Hepatic stellate cell (primary cell): ENCODE measurements at regions not wholly inside any gene's neighbourhood (a gene's known extent, or its start where the extent isn't known, plus 50 kb on each side); places are given as distances from the start of the nearest gene placed in this dataset.
A peak's percentile ranks its signal among the peaks of the same experiment; 100 is the strongest.
"Not testable (repeated sequence)": the region's sequence is repeated elsewhere in the genome, so short reads cannot be mapped to it uniquely, and the experiment has no call there.

ENCODE experiments used
- DNase-seq: peaks from one replicate; pipeline ENCODE4 v3.0.0; 2011; ENCODE audit warnings: low spot score

DNA sequence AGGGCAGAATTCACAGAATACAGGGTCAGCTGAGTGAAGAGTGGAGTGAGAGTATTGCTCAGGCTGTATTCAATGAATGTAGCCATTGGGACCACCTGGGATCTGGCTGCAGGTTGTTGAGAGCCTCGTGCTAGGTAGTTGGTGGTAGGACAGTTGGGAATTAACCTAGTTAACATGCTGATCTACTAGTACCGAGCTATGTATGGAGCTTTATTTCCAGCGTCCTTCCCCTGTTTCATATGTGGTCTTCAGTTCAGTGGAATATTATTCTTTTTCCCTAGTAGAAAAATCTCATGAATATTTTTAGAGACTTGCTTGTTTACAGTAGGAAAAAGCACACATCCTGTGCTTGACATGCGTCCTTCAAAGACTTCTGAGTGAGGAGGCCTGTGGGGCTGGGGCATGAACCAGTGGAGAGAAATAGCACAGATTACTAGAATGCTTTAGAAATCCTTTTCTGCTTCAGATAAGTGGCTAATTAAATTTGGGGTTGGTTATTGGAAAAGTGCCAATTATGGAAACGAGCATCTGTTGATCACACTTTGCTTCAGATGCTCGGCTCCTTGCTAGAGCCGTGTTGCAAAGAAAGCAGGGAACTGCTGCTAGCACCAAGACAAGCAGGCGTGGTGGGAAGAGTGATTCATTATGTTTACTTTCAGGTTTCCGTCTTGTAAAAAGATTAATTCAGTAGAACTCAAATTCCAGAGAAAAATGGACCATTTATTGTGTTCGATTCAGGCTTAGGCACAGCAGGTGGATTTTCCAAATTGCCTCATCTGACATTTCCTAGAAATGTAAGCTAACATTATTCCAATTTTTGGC, 53.6 kb downstream of the ARF6 start:
- DNase-seq: peak; percentile 41

DNA sequence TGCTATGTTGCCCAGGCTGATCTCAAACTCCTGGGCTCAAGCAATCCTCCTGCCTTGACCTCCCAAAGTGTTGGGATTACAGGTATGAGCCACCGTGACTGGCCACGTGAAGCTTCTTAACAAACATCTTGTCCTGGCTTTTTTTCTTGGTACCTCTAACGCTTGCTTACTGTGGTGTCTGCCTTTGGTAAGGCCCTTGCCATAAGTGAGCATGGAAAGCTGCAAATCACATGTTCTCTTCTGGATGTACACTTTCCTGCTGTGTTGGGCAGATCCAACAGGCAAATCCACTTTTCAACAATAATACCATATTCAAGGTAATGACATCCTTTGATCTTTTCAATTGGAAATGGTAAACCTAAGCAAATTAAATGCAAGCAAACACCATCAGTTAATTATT, 54.6 kb downstream of the ARF6 start:
- DNase-seq: no peak

DNA sequence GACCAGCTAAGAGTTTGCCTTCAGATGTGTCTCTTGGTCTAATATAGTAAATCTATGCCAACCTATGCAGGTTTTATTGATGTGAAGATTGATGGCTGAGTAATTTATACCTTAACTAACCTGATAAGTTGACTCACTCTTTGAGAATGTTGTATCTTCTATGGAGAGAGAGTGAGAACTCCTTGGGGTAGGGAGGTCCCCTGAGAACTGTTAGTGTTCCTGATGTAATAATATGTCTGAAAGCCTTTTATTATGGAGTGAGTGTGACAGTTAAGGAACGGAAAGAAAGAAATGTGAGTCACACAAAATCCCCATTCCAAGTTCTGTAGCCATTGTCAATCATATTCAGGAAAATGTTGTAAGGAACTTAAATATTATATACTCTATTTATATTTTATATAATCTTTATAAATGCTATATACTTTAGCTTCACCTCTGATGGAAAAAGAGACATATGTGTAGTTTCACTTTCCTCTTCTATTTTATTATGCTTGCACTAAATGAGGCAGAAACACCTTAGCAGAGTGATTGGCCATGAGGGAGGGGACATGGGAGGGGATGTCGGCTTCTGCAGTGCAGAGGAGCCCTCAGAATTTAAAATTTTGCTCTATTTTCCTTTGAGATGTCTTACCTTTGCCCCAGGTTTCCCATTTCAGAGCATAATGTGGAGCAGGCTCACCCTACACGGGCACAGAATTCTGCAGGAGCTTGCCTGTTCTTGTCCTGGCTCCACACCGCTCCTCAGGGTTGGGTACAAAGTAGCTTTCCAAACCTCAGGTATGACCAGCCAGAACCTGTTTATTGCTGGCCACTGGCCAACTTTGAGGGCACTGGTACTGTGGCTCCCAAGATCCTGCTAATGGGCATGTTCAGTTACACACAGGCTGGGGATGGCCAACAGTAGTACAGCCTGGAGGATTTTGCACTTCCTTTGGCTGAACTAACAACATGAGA, 57.7 kb downstream of the ARF6 start:
- DNase-seq: no peak

DNA sequence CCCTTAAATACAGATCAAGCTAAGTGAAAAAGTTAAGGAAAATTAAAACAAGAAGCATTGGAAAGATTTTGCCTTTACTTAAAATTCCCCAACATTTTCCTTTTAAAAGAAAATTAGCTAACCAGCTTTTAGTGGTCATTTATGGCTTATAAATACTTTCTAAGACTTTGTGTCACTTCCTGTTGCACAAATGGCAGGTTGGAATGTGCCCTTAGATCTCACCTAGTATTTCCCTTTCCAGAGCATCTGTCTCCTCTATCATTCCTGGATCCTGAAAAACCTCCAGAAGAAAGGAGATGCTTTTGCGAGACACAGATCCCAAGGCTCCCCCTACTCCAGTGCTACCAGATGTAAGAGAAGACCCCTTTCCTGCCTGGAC, 58.3 kb downstream of the ARF6 start:
- DNase-seq: no peak

DNA sequence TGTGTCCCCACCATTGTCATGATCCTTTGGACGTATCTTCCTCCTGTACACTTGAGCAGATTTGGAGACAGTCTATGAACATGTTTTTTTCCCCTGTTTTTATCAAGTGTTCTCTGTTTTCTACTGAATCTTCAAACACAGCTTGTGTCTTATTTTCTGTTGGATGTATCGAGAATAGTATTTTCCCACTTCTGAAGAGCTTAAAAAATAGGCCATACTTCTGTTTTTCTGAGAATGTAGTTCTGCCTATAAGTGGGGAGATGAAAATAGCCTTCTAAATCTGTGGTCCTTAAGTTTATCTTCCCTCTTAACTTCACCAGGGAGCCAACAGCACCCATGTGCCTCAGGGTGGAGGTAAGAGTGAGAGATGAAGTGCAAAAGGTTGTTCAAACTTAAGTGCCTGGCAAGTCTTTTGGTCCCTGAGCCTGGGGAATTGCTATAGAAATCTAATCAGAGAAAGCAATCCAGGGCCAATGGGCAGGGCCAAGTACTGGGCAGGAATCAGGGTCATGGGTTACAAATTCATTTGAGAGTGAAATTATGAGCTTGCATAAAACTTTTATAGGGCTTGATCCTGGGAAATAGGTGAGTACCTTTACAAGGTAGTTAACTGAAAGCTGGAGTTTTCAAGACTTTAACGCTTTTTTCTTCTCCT, 58.9 kb downstream of the ARF6 start:
- DNase-seq: no peak

DNA sequence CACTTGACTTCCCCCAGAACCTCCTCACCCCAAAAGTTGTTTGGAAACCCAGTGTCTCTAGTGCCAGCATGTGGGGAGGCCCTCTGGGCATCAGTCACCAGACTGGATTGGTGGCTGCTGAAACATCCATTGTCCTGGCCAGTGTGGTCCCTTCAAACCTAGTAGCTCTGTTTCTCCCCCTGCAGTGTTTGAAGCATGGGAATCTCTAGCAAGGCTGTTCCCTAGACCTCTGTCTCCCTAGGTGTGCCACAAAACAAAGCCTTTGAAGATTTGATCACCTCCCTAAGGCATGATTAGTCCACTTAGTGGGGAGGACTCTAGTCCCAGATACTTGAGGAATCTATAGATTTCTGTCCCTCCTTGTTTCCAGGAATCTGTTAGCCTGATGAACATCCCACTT, 60.3 kb downstream of the ARF6 start:
- DNase-seq: no peak

DNA sequence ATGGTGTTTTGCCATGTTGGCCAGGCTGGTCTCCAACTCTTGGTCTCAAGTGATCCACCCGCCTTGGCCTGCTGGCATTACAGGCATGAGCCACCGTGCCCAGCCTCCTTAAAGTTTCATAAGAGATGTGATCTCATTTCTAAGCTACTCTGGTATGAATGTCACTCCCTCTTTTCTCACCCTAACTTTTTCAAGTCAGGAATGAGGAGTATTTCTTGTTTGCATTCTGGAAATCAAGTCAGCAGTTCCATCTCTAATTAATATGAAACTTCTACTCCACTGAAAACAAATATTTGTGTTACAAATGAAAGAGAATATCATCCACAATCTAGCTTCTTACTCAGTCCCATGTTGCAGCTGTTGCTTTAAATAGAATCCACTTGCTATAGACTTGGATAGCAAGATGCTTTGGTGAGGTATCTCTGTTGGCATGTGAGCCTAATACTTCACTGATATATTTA, 61.3 kb downstream of the ARF6 start:
- DNase-seq: no peak

DNA sequence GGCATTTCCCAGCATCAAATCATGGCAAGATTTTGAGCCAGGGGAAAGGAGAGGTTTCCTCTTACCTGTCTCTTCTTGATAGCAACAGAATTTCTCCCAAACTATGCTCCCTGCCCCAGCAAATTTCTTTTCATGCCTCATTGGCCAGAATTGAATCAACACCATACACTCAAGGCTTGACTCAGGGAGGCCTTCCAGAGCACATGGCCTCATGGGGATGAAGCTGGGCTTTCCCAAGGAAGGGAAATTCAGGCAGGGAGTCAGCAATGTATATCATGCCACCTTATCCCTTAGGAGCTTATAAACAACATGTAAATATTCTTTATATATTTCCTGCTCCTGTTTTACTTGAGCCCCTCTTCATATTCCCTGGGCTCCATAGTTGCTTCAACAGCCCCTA, 62.1 kb downstream of the ARF6 start:
- no peak for DNase-seq

DNA sequence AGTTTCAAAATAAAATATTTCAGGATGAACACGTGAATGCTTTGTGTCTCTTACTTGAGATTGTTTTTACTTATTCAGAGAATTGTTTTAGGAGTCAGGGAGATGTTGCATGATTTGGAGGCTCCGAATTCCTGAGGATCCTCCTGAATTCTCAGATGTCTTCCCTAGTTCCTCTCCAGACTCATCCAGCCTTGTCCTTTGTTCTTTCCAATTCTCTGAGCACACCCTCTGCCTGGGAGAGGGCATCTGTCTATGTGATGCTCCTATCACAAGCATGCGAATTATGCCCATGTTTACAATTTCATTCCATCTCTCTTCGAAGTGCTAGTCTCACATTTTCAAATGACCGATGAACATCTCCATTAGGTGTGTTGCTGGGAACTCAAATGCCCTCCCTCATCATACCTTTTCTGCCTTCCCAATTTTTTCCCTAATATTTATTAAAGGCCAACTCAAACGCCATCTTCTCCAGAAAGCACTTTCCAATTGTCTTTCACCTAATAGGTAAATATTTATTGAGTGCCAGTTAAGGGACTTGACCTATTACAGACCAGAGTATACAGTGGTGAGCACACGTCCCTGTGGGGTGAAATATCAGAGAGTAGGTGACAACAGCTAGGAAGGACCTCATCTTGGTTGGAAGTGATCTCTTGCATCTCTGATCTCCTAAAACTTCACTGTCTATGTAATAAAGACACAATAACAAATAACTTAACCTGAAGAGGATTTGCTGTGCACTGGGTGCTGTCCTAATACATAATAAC, 64.4 kb downstream of the ARF6 start:
- no peak for DNase-seq

DNA sequence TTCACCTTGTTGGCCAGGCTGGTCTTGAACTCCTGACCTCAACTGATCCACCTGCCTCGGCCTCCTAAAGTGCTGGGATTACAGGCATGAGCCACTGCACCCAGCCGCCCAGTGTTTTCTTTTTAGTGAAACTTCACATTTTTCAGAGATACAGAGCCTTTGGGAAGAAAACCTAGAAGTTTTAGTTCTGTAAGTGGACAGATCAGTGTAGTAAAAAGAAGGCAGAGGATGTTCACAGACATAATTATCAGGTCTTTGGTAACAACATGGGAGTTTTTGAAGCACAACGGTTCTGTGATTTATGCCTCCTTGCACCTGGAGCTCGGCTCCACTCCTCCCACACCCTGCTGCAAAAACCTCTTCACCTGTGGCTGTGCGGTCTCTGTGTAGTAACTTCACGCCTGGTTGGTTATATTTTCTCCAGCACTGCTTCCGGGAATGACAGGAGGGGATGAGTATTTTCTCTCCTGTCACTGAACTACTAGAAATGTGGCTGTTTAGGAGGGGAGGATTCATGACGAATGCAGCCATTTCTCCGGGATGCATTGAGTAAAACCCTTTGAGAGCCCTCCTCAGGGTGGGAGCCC, 67.0 kb downstream of the ARF6 start:
- DNase-seq: no peak

DNA sequence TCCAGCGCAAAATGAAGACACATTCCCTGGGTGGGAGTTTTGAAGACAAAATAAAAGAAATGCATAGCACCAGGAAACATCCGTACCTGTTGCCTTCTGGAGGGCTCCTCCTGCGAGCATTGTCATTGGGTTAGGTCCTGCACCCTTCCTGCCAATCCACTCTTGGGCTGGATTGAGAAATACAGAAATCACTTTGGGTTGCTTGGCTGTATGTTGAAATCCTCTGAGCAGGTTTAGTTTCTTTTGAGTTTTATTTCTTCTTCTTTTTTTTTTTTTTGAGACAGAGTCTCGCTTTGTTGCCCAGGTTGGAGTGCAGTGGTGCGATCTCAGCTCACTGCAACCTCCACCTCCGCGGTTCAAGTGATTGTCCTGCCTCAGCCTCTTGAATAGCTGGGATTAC, 67.6 kb downstream of the ARF6 start:
- no peak for DNase-seq

DNA sequence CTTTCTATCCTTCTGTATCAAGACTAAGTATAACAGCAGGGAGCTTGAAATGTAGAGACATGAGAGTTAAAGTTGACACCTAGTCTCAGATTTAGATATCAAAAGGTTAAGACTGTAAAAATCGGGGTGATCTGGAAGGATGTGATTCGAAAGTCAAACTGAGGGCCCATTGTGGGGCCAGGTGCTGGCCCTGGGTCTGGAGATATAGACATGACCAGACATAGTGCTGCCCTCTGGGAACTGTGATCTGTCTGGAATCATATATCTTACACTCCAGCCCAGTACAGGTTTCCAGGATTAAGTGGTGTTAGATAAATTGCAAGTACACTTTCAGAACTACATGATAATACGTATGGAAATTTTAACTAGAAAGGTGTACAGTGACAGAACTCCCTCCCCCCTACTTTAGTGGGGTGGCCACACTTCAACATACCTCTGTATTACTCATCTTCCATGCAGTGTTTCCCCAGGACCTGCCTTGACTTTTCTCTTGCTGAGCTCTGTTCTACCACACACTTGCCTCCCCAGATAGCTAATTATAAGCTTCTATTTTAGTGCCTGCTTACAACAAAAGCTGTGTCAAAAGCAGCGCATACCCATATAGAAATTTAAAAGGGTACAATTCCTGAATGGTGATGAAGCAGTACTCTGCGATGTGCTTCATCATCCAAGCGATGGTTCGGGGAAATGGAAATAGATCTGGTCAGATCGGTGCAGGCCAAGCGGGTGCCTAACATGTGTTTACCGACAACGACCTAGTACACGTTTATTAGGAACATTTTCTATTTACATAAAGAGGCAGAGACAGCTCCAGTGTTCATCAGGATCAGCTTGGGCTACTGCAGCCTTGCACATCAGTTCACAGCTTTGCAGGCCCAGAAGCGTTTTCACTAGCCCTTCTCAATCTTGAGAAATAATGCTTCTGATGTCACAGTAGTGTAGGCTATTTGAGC, 68.7 kb downstream of the ARF6 start:
- no peak for DNase-seq

DNA sequence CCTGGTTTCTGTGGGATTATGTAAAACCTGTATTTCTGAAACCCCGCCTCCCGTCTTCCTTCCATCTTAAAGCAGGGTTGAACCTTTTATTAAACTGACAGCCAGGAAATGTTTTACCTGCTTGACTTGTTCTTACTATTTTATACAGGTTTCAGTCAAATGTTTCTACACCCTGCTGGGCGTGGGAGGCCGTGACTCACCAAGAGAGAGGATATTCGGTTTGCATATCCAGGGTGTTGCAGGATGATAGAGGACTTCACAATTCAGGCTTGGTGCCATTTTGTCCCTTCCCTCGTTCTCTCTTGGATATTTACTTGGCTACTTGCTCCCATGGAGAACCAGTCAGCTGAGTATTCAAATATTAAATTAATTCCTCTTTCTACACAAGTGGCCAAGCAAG, 69.7 kb downstream of the ARF6 start:
- DNase-seq: no peak

DNA sequence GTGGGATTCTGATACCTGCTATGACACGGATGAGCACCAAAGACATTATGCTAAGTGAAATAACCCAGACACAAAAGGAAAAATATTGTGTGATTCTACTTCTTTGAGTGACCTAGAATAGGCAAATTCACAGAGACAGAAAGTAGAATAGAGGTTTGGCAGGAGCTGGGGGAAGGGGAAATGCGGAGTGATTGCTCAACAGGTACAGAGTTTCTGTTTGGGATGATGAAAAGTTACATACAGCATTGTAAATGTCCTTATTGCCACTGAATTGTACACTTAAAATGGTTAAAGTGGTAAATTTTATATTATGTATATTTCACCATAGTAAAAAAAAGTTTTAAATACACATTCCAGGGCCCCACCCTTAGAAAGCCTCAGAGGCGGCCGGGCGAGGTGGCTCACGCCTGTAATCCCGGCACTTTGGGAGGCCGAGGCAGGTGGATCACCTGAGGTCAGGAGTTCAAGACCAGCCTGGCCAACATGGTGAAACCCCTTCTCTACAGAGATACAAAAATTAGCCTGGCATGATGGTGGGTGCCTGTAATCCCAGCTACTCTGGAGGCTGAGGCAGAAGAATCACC, 72.3 kb downstream of the ARF6 start:
- not testable (repeated sequence) for DNase-seq

DNA sequence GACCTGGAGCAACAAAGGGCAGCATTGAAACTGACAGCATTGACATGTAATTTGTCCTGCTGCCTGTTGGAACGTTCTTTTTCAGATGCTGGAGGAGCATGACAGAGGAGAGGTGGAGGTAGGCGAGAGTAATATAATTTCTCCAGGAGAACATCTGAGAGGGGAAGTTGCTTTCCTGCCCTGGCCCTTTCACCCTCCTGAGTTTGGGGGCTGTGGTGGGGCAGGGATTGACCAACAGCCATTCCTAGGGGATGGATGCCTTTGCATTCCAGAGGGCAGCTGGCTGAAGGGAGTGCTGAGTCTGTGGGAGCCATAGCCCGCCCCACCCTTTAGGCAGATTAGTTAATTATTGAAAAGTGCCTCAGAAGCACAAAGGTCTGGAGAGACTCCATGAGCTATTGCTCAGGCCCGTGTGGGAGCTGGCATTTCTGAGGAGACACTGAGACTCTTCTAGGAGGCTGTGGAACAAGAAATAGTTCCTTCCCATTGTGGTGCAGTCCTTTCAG, 73.5 kb downstream of the ARF6 start:
- DNase-seq: peak; percentile 32

DNA sequence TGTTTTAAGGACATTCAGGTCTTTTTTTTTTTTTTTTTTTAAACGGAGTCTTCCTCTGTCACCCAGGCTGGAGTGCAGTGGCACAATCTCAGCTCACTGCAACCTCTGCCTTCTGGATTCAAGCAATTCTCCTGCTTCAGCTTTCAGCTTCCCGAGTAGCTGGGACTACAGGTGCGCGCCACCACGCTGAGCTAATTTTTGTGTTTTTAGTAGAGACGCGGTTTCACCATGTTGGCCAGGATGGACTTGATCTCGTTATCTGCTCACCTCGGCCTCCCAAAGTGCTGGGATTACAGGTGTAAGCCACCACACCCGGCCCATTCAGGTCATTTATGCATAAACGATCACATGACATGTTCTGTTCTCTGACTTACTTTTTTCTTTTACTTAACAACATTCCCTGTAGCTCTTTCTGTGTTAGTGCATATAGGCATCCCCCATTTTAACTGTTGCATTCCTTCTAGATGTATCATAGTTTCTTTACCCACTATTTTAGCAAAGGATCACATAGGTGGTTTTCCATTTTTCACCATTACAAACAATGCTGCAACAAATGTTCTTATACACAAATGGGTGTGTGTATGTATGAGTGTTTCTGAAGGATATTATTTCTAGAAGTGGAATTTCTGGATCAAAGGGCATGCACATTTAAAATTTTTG, 74.2 kb downstream of the ARF6 start:
- no peak for DNase-seq

DNA sequence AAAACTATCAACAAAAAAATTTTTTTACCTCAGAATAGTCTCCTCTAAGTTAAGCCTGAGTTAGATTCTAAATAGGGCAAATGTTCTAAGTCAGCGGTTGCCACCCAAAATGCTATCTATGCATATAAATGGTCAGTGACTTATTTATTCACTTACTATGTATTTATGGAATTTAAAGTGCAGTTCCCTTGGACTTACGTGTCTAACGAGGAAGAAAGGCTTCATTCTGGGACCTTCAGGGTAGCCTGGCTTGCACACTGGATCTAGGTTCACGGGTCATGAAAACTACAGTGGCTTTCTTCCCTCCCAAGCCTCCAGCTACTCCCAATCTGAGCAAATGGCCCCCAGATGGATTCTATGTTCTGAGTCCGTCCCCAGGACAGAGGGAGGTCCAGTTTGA, 77.1 kb downstream of the ARF6 start:
- no peak for DNase-seq

DNA sequence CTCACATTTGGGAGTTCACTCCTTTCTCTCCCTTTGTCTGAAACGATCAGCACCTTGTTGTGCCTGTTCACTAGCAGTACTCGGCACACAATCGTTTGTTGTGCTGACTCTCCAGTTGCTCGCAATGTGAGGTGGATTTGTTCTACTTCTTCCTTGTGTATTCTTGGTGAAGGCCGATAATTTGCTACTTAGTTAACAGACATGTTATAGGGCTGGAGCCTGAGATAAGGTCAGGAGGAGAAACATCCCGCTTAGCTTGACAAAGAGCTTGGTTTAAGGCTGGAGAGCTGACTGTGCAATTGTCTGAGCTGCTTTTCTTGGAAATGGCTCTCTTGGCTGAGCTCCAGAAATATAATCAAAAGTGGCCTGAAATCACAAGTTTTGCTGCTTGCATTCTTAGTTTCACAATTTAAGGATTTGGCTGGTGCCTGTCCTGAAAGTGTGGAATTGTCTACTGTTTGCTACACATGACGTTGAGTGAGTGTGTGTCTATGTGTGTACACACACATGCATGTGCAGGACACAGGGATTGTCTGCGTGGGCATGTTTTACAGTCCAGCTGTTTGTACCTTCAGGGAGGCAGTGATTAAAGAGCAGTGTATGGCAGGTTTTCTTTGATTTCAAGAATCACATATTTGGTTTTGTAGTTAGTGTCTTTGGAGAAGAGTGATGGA, 77.7 kb downstream of the ARF6 start:
- DNase-seq: no peak
